GM12878 (cell line): ENCODE measurements at regions not wholly inside any gene's neighbourhood (a gene's known extent, or its start where the extent isn't known, plus 50 kb on each side); places are given as distances from the start of the nearest gene placed in this dataset.

Experiments
- ATAC-seq: fragments of 200-7000 bp; cut with Tn5 transposase; 3 replicates; pipeline ENCODE4 v1.9.1; 2020; ENCODE audit warnings: mild to moderate bottlenecking, moderate library complexity
- BruUV-seq: library from RNA; stranded (reverse); fragments of 400-500 nt; replicated peaks from 2 replicates; lab custom pipeline; 2021; lab: Mats Ljungman, UMichigan
- CTCF ChIA-PET: fragments of 300-600 bp; sonication (Branson Sonifier 250); formaldehyde crosslinking; extraction: SDS; loops from one replicate; lab custom pipeline; 2021; ENCODE audit warnings: inconsistent platforms; lab: Yijun Ruan, JAX
- POLR2A ChIA-PET: fragments of 350-600 bp; formaldehyde crosslinking; extraction: SDS; loops from one replicate; lab custom pipeline; 2021; ENCODE audit warnings: inconsistent platforms; lab: Charles Lee
- RAD21 ChIA-PET: fragments of 300-600 bp; sonication (Branson Sonifier 250); formaldehyde crosslinking; loops from one replicate; lab custom pipeline; 2023; ENCODE audit warnings: antibody characterized with exemption; ENCODE audit not compliant: unreplicated experiment; lab: Charles Lee
- SMC1A ChIA-PET: fragments of 300-600 bp; sonication (Branson Sonifier 250); formaldehyde crosslinking; loops from one replicate; lab custom pipeline; 2023; ENCODE audit not compliant: unreplicated experiment, uncharacterized antibody; lab: Charles Lee
- DNase-seq: peaks from one replicate; pipeline ENCODE4 v3.0.0-alpha.2; 2011; ENCODE audit warnings: low read depth, low spot score
- FAIRE-seq: peaks from 3 replicates; lab custom pipeline; 2011; peaks lifted over from hg19 to GRCh38; lab: Jason Lieb, UNC
- H2AFZ ChIP-seq: 2 replicates; pipeline ENCODE4 v1.6.0; 2011; ENCODE audit warnings: low read depth, low read length, control low read depth; ENCODE audit not compliant: control insufficient read depth
- H3K27ac ChIP-seq: 2 replicates; pipeline ENCODE4 v1.5.1; 2011; ENCODE audit warnings: control low read depth; ENCODE audit not compliant: control insufficient read depth, insufficient read depth
- H3K27me3 ChIP-seq, 2 experiments: replicated peaks in 1 of 2; 2 replicates each; pipeline versions ENCODE4 v1.6.0 to v1.6.1; 2011; ENCODE audit warnings: low read length in 1 of 2; ENCODE audit not compliant: control insufficient read depth in 2 of 2, insufficient read depth in 2 of 2
- H3K36me3 ChIP-seq, 2 experiments: 2 replicates each; pipeline ENCODE4 v1.5.1; 2011; ENCODE audit warnings: low read length in 1 of 2; ENCODE audit not compliant: control insufficient read depth in 2 of 2, insufficient read depth in 2 of 2
- H3K4me1 ChIP-seq: 2 replicates; pipeline ENCODE4 v1.6.1; 2011; ENCODE audit warnings: mild to moderate bottlenecking, low read length, moderate library complexity, mixed read lengths; ENCODE audit not compliant: control insufficient read depth, insufficient read depth
- H3K4me2 ChIP-seq: 2 replicates; pipeline ENCODE4 v1.6.0; 2011; ENCODE audit warnings: control low read depth; ENCODE audit not compliant: control insufficient read depth, insufficient read depth
- H3K4me3 ChIP-seq: fragments of 200-600 bp; sonication (generic); 2 replicates; pipeline ENCODE4 v1.5.1; 2016
- H3K79me2 ChIP-seq: 2 replicates; pipeline ENCODE4 v1.6.0; 2011; ENCODE audit warnings: low read length; ENCODE audit not compliant: control insufficient read depth, insufficient read depth
- H3K9ac ChIP-seq: 2 replicates; pipeline ENCODE4 v1.8.0; 2011; ENCODE audit warnings: low read length, control low read depth, mixed read lengths; ENCODE audit not compliant: control insufficient read depth, insufficient read depth
- H3K9me3 ChIP-seq: replicated peaks from 3 replicates; pipeline ENCODE4 v1.5.1; 2011; ENCODE audit warnings: mild to moderate bottlenecking, low read length; ENCODE audit not compliant: control insufficient read depth, insufficient read depth
- H4K20me1 ChIP-seq: 2 replicates; pipeline ENCODE4 v1.6.0; 2011; ENCODE audit not compliant: control insufficient read depth, insufficient read depth
- CUX1 ChIP-seq: IDR thresholded peaks from 2 replicates; pipeline ENCODE4 v1.6.1; 2012; ENCODE audit warnings: improper control_type of control experiment, low read depth, low read length; ENCODE audit not compliant: insufficient replicate concordance
- DPF2 ChIP-seq: fragments of 450-650 bp; IDR thresholded peaks from 2 replicates; pipeline ENCODE4 v1.6.1; 2017; ENCODE audit warnings: mild to moderate bottlenecking
- JUND ChIP-seq: IDR thresholded peaks from 2 replicates; pipeline ENCODE4 v1.6.1; 2012; ENCODE audit warnings: low read depth, mild to moderate bottlenecking, low read length, improper control_type of control experiment, moderate library complexity
- KLF5 ChIP-seq: fragments of 450-650 bp; IDR thresholded peaks from 2 replicates; pipeline ENCODE4 v1.6.1; 2014; ENCODE audit warnings: mild to moderate bottlenecking; ENCODE audit not compliant: partially characterized antibody
- MTA3 ChIP-seq: IDR thresholded peaks from 2 replicates; pipeline ENCODE4 v1.6.1; 2012; ENCODE audit warnings: low read length, inconsistent platforms, borderline replicate concordance
- SMC3 ChIP-seq: IDR thresholded peaks from 2 replicates; pipeline ENCODE4 v1.6.1; 2011; ENCODE audit warnings: low read length, improper control_type of control experiment, borderline replicate concordance
- SREBF2 ChIP-seq: IDR thresholded peaks from 2 replicates; pipeline ENCODE4 v1.6.1; 2012; ENCODE audit warnings: mild to moderate bottlenecking, low read length
- SUPT20H ChIP-seq: IDR thresholded peaks from 2 replicates; pipeline ENCODE4 v1.6.1; 2011; ENCODE audit warnings: low read depth, mild to moderate bottlenecking, low read length, moderate library complexity, borderline replicate concordance; ENCODE audit not compliant: control insufficient read depth
- TAF1 ChIP-seq: IDR thresholded peaks from 2 replicates; pipeline ENCODE4 v1.6.1; 2011; ENCODE audit warnings: mild to moderate bottlenecking, low read depth, low read length, borderline replicate concordance
- TCF7 ChIP-seq: IDR thresholded peaks from 2 replicates; pipeline ENCODE4 v1.6.1; 2014; ENCODE audit warnings: antibody characterized with exemption, borderline replicate concordance
- whole genome bisulfite sequencing: methylation state at CpG from one replicate; pipeline ENCODE4 v1.1.6; 2016; ENCODE audit warnings: low lambda C conversion rate; ENCODE audit not compliant: insufficient replicate concordance, insufficient coverage; ENCODE audit errors: missing lambda C conversion rate; 5-methylcytosine and 5-hydroxymethylcytosine counted together
- in situ Hi-C: fragments of 300-500 bp; cut with MboI; formaldehyde crosslinking; loops from 9 replicates; pipeline ENCODE4 v1.14.3; 2018; ENCODE audit warnings: mixed read lengths
- intact Hi-C: fragments of 100-400 bp; cut with micrococcal nuclease; formaldehyde crosslinking; loops from one replicate; pipeline ENCODE4 v1.14.2; 2022; ENCODE audit not compliant: unreplicated experiment
- TF ChIP-seq, protein P1 (sequence below), 3 experiments: IDR thresholded peaks in 2 of 3; conservative IDR thresholded peaks in 1 of 3; 2 replicates each; pipeline ENCODE4 v1.5.1; 2011; ENCODE audit warnings: low read depth in 3 of 3, low read length in 3 of 3, mild to moderate bottlenecking in 3 of 3, control low read depth in 2 of 3, moderate library complexity in 2 of 3, inconsistent platforms in 1 of 3, mixed read lengths in 1 of 3; ENCODE audit not compliant: control insufficient read depth in 2 of 3, insufficient read depth in 1 of 3; ENCODE audit errors: extremely low read depth in 1 of 3
- TF ChIP-seq, protein P2 (sequence below): IDR thresholded peaks from 2 replicates; pipeline ENCODE4 v1.6.1; 2011; ENCODE audit warnings: borderline replicate concordance, low read depth, mild to moderate bottlenecking, moderate library complexity, mixed read lengths, low read length; ENCODE audit not compliant: insufficient read depth; ENCODE audit errors: extremely low read length

DNA sequence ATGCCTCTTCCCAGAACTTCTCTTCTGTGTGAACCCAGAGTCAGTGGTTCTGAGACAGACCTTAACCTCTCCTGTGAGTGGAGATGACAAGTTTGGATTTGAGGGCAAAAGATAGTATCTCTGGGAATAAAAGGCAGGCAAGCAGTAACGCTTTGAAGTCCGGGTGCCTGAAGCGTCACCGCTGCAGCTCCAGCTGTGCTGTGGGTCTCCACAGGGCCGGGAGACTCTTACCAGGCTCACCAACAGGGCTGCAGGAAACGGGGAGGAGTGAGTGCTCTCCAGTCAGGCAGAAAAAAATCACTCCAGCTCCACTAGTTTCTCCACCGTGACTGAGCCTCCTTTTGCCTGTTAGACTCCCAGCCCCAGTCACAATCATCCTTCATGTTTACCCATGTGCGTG, 79.7 kb upstream of the MAP4K4 start (continued):
- TF ChIP-seq CUX1: no peak

GRCh38 chr2:101617188-101617587, 80.3 kb upstream of the MAP4K4 start:
- BruUV-seq: no TSS peak
- no peaks in the 10 kb centered on the region for H3K27me3 ChIP-seq
- H3K36me3 ChIP-seq: no peaks in the 10 kb centered on the region
- no peak overlapping the region for H3K9ac ChIP-seq
- in situ Hi-C loops: no loop called here
- SMC1A ChIA-PET: interaction anchor here (0.6 to 1.2 kb wide), 2 partner anchors 48 to 74 kb away, joined by 3 read pairs; no protein-coding TSS in a partner anchor
- POLR2A ChIA-PET: no interaction called here
- no peaks in the 10 kb centered on the region for H3K79me2 ChIP-seq
- no peak overlapping the region for H2AFZ ChIP-seq
- H3K4me2 ChIP-seq: no peak overlapping the region
- CTCF ChIA-PET: interaction anchor here (0.6 to 2.6 kb wide), 2 partner anchors 124 to 215 kb away, joined by 3 to 6 read pairs; no protein-coding TSS in a partner anchor
- RAD21 ChIA-PET: interaction anchor here (0.5 kb wide), 1 partner anchor 108 kb away, joined by 3 read pairs; no protein-coding TSS in a partner anchor
- H4K20me1 ChIP-seq: no peaks in the 10 kb centered on the region
- no peak overlapping the region for H3K4me3 ChIP-seq
- DNase-seq (no peak), ATAC-seq (no peak), FAIRE-seq (no peak)
- intact Hi-C loops: no loop called here
- 45% methylated on average over 8 of the region's 8 CpGs for WGBS
- H3K27ac ChIP-seq: no peak overlapping the region
- H3K4me1 ChIP-seq: peaks cover 4% of the 10 kb centered on the region
- no peaks in the 10 kb centered on the region for H3K9me3 ChIP-seq
- TF ChIP-seq, protein P1, sequence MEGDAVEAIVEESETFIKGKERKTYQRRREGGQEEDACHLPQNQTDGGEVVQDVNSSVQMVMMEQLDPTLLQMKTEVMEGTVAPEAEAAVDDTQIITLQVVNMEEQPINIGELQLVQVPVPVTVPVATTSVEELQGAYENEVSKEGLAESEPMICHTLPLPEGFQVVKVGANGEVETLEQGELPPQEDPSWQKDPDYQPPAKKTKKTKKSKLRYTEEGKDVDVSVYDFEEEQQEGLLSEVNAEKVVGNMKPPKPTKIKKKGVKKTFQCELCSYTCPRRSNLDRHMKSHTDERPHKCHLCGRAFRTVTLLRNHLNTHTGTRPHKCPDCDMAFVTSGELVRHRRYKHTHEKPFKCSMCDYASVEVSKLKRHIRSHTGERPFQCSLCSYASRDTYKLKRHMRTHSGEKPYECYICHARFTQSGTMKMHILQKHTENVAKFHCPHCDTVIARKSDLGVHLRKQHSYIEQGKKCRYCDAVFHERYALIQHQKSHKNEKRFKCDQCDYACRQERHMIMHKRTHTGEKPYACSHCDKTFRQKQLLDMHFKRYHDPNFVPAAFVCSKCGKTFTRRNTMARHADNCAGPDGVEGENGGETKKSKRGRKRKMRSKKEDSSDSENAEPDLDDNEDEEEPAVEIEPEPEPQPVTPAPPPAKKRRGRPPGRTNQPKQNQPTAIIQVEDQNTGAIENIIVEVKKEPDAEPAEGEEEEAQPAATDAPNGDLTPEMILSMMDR (IDR thresholded peaks at IDR 0.05 in 2 of 3, conservative IDR thresholded peaks at IDR 0.05 in 1 of 3; ENCODE audit: control insufficient read depth in 2 of 3, extremely low read depth in 1 of 3, insufficient read depth in 1 of 3, low read depth in 3 of 3, low read length in 3 of 3): no peak
- TF ChIP-seq TCF7 (no peak), TAF1 (no peak), DPF2 (no peak), KLF5 (no peak), JUND (no peak), SREBF2 (no peak), SMC3 (no peak), MTA3 (no peak), SUPT20H (no peak)
- TF ChIP-seq, protein P2, sequence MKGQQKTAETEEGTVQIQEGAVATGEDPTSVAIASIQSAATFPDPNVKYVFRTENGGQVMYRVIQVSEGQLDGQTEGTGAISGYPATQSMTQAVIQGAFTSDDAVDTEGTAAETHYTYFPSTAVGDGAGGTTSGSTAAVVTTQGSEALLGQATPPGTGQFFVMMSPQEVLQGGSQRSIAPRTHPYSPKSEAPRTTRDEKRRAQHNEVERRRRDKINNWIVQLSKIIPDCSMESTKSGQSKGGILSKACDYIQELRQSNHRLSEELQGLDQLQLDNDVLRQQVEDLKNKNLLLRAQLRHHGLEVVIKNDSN: no peak
